HCT116 (cell line): ENCODE measurements at regions not wholly inside any gene's neighbourhood (a gene's known extent, or its start where the extent isn't known, plus 50 kb on each side); places are given as distances from the start of the nearest gene placed in this dataset.

Source experiments
- ATAC-seq: fragments of 200-7000 bp; cut with Tn5 transposase; 2 replicates; pipeline ENCODE4 v1.9.1; 2020; ENCODE audit warnings: mild to moderate bottlenecking, moderate library complexity
- BruUV-seq: library from RNA; stranded (reverse); fragments of 400-500 nt; replicated peaks from 2 replicates; lab custom pipeline; 2021; lab: Mats Ljungman, UMichigan
- CTCF ChIA-PET: fragments of 300-600 bp; sonication (Branson Sonifier 250); formaldehyde crosslinking; loops from one replicate; lab custom pipeline; 2021; ENCODE audit warnings: antibody characterized with exemption; lab: Charles Lee
- POLR2A ChIA-PET: fragments of 300-600, 350-600 bp; sonication (Branson Sonifier 250); formaldehyde crosslinking; loops from one replicate; lab custom pipeline; 2021; ENCODE audit warnings: antibody characterized with exemption; lab: Charles Lee
- RAD21 ChIA-PET, 2 experiments: fragments of 300-600 bp; sonication (Branson Sonifier 250); formaldehyde crosslinking; loops; one replicate each; lab custom pipeline; 2023; ENCODE audit warnings: low total read pairs in 2 of 2; ENCODE audit not compliant: uncharacterized antibody in 2 of 2, unreplicated experiment in 2 of 2, low non-redundant PET in 1 of 2; lab: Charles Lee
- DNase-seq: peaks from one replicate; pipeline ENCODE4 v3.0.0-alpha.2; 2010; ENCODE audit warnings: low read depth, low spot score
- H2AFZ ChIP-seq: fragments of 200-600 bp; shearing (Covaris generic), sonication (generic); 2 replicates; pipeline ENCODE4 v1.6.1; 2017; ENCODE audit warnings: low read depth, mixed run types, mixed read lengths, antibody characterized with exemption, low read length; ENCODE audit not compliant: poor library complexity, severe bottlenecking
- H3K27ac ChIP-seq: 2 replicates; pipeline ENCODE4 v1.5.1; 2012; ENCODE audit warnings: low read depth, low read length
- H3K27me3 ChIP-seq: fragments of 200-600 bp; sonication (generic); 2 replicates; pipeline ENCODE4 v1.6.1; 2016; ENCODE audit warnings: mixed run types, low read length, mixed read lengths; ENCODE audit not compliant: insufficient read depth
- H3K36me3 ChIP-seq, 2 experiments: fragments of 200-500 bp in 1 of 2; fragments of 200-600 bp in 1 of 2; sonication (Bioruptor generic) in 1 of 2; sonication (generic) in 1 of 2; 2 replicates each; pipeline versions ENCODE4 v1.5.1 to v1.6.1; 2014 to 2016; ENCODE audit warnings: low read length in 2 of 2, inconsistent platforms in 1 of 2, mixed read lengths in 1 of 2, mixed run types in 1 of 2; ENCODE audit not compliant: insufficient read depth in 2 of 2, control insufficient read depth in 1 of 2
- H3K4me1 ChIP-seq, 2 experiments: fragments of 200-600 bp in 1 of 2; sonication (generic) in 1 of 2; 2 replicates each; pipeline versions ENCODE4 v1.5.1 to v1.6.1; 2012 to 2017; ENCODE audit warnings: low read length in 2 of 2, inconsistent platforms in 1 of 2, mild to moderate bottlenecking in 1 of 2, mixed read lengths in 1 of 2, mixed run types in 1 of 2, moderate library complexity in 1 of 2; ENCODE audit not compliant: insufficient read depth in 2 of 2, control insufficient read depth in 1 of 2
- H3K4me2 ChIP-seq: fragments of 200-600 bp; sonication (generic); 2 replicates; pipeline ENCODE4 v1.6.1; 2017; ENCODE audit warnings: mixed run types, low read length, mixed read lengths
- H3K4me3 ChIP-seq, 2 experiments: fragments of 200-600 bp in 1 of 2; sonication (generic) in 1 of 2; replicated peaks in 1 of 2; 2 replicates each; pipeline ENCODE4 v1.5.1; 2011 to 2016; ENCODE audit warnings: low read length in 2 of 2, control low read depth in 1 of 2, low read depth in 1 of 2, mild to moderate bottlenecking in 1 of 2, mixed read lengths in 1 of 2, mixed run types in 1 of 2
- H3K79me2 ChIP-seq: fragments of 200-600 bp; sonication (generic); 2 replicates; pipeline ENCODE4 v1.6.1; 2017; ENCODE audit warnings: mild to moderate bottlenecking, mixed run types, low read length, moderate library complexity, mixed read lengths; ENCODE audit not compliant: insufficient read depth
- H3K9ac ChIP-seq: fragments of 200-600 bp; sonication (generic); 2 replicates; pipeline ENCODE4 v1.6.1; 2016; ENCODE audit warnings: low read length, mixed read lengths
- H3K9me2 ChIP-seq: fragments of 200-600 bp; sonication (generic), shearing (Covaris generic); 2 replicates; pipeline ENCODE4 v1.6.1; 2017; ENCODE audit warnings: mixed run types, mild to moderate bottlenecking, moderate library complexity; ENCODE audit not compliant: insufficient read depth
- H3K9me3 ChIP-seq, 2 experiments: fragments of 200-500 bp in 1 of 2; fragments of 200-600 bp in 1 of 2; sonication (Bioruptor generic) in 1 of 2; sonication (generic) in 1 of 2; 2 replicates each; pipeline ENCODE4 v1.6.1; 2014 to 2017; ENCODE audit warnings: low read length in 2 of 2, mixed read lengths in 2 of 2, inconsistent platforms in 1 of 2, low read depth in 1 of 2, mild to moderate bottlenecking in 1 of 2, mixed run types in 1 of 2, moderate library complexity in 1 of 2; ENCODE audit not compliant: control insufficient read depth in 1 of 2, insufficient read depth in 1 of 2
- H4K20me1 ChIP-seq: fragments of 200-600 bp; sonication (generic), shearing (Covaris generic); 2 replicates; pipeline ENCODE4 v1.6.1; 2017; ENCODE audit warnings: mixed run types, mild to moderate bottlenecking, moderate library complexity; ENCODE audit not compliant: insufficient read depth
- EGR1 ChIP-seq: IDR thresholded peaks from 2 replicates; pipeline ENCODE4 v1.6.1; 2012; ENCODE audit warnings: low read depth
- FOSL1 ChIP-seq: IDR thresholded peaks from 2 replicates; pipeline ENCODE4 v1.6.1; 2012; ENCODE audit warnings: low read depth
- JUND ChIP-seq: IDR thresholded peaks from 2 replicates; pipeline ENCODE4 v1.6.1; 2012
- POLR2A ChIP-seq: IDR thresholded peaks from 2 replicates; pipeline ENCODE4 v1.7.0; 2011; ENCODE audit warnings: borderline replicate concordance; ENCODE audit not compliant: insufficient read depth, insufficient read length; ENCODE audit errors: extremely low read depth
- POLR2AphosphoS5 ChIP-seq: IDR thresholded peaks from 2 replicates; pipeline ENCODE4 v1.6.1; 2011; ENCODE audit warnings: mild to moderate bottlenecking, low read depth, low read length, moderate library complexity
- RAD21 ChIP-seq: IDR thresholded peaks from 2 replicates; pipeline ENCODE4 v1.6.1; 2012; ENCODE audit warnings: low read depth, mild to moderate bottlenecking
- SIN3A ChIP-seq: IDR thresholded peaks from 2 replicates; pipeline ENCODE4 v1.6.1; 2012; ENCODE audit warnings: low read depth
- SP1 ChIP-seq: IDR thresholded peaks from 2 replicates; pipeline ENCODE4 v1.6.1; 2012; ENCODE audit warnings: low read depth
- YY1 ChIP-seq: IDR thresholded peaks from 2 replicates; pipeline ENCODE4 v1.6.1; 2011; ENCODE audit warnings: low read length, low read depth, moderate library complexity, mild to moderate bottlenecking; ENCODE audit not compliant: insufficient replicate concordance; ENCODE audit errors: extremely low read depth
- ZFX ChIP-seq: fragments of 450-650 bp; IDR thresholded peaks from 2 replicates; pipeline ENCODE4 v1.6.1; 2017
- ZNF274 ChIP-seq: fragments of 200-500 bp; sonication (Bioruptor generic); IDR thresholded peaks from 2 replicates; pipeline ENCODE4 v1.6.1; 2014; ENCODE audit warnings: mild to moderate bottlenecking, low read depth, low read length, inconsistent platforms
- intact Hi-C: fragments of 100-400 bp; cut with micrococcal nuclease; formaldehyde crosslinking; loops from 2 replicates; pipeline ENCODE4 v1.10.0; 2022
- TF ChIP-seq, protein P1 (sequence below): IDR thresholded peaks from 2 replicates; pipeline ENCODE4 v1.6.1; 2012

DNA sequence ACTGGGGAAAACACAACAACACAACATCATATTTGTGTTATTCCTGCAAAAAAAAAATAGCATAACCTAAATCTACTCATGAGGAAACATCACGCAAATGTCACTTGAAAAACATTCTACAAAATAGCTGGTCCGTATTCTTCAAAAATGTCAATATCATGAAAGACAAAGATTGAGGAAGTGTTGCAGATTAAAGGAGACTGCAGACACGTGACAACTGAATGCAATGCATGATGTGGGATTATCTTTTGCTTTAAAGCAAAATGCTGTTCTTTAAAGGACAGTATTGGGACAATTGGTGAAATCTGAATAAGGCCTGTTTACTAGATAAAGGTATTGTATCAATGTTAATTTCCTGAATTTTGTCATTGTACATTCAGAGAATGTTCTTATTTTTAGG, 157.7 kb downstream of the SMIM20 start:
- DNase-seq: no peak
- Histone ChIP-seq H2AFZ (no peak overlapping the region), H3K27ac (no peak overlapping the region), H3K4me2 (no peak overlapping the region), H3K36me3 (no peaks in the 10 kb centered on the region), H3K27me3 (no peaks in the 10 kb centered on the region), H3K9me2 (no peaks in the 10 kb centered on the region), H4K20me1 (no peaks in the 10 kb centered on the region), H3K4me3 (no peak overlapping the region), H3K4me1 (peaks cover 0 to 17% of the 10 kb centered on the region in 2 experiments; a peak in 1 of 4 replicates), H3K9me3 (no peaks in the 10 kb centered on the region), H3K79me2 (no peaks in the 10 kb centered on the region), H3K9ac (no peak overlapping the region)
- CTCF ChIA-PET: no interaction called here
- RAD21 ChIA-PET: no interaction called here
- ATAC-seq: no peak
- no TSS peak for BruUV-seq
- POLR2A ChIA-PET: no interaction called here
- TF ChIP-seq FOSL1 (no peak), ZFX (no peak), YY1 (no peak), JUND (no peak), SIN3A (no peak), RAD21 (no peak), EGR1 (no peak)
- TF ChIP-seq, protein P1, sequence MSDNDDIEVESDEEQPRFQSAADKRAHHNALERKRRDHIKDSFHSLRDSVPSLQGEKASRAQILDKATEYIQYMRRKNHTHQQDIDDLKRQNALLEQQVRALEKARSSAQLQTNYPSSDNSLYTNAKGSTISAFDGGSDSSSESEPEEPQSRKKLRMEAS: no peak
- intact Hi-C loops: no loop called here

DNA sequence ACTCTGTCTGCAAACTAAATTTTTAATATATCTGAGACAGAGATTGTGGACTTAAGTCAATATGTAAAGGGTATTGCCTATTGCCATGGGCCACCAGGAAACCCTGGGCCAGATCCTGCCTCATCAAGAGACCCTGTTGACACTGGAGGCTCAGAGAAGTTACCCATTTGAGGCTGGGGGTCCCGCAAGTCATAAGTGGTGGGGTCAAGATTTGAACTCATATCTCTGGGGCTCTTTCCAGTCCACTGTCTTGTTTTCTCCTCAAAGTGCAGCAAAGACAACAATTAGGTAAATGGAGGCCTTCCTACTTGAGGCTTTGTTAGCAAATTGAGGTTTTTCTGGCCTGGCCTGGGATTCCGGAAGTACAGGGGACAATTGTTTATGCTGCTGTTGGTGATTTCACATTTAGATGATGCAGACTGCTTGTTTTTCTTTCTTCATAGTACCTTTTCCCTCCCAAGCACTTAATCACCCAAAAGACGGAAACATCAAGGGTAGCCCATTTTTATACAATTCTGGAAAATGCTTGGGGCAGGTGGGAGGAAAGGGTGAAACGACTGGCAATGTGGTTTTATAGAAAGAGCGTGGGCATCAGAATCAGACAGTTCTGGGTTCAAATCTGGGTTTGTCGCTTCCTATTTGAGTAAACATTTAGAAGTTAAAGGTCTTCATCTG, 160.0 kb downstream of the SMIM20 start:
- Histone ChIP-seq H3K4me2 (no peak overlapping the region), H3K27me3 (no peaks in the 10 kb centered on the region), H3K79me2 (no peaks in the 10 kb centered on the region), H3K4me3 (no peak overlapping the region), H4K20me1 (no peaks in the 10 kb centered on the region), H3K9me3 (no peaks in the 10 kb centered on the region), H3K36me3 (no peaks in the 10 kb centered on the region), H3K27ac (no peak overlapping the region), H3K9me2 (no peaks in the 10 kb centered on the region), H3K9ac (no peak overlapping the region), H2AFZ (no peak overlapping the region), H3K4me1 (peaks cover 0 to 18% of the 10 kb centered on the region in 2 experiments; a peak in 1 of 4 replicates)
- ChIA-PET RAD21 (no interaction called here), CTCF (interaction anchor here (1.7 kb wide), 1 partner anchor 8 kb away, joined by 6 read pairs; no protein-coding TSS in a partner anchor), POLR2A (no interaction called here)
- no peak for ATAC-seq
- no peak for DNase-seq
- no peak for TF ChIP-seq FOSL1
- no peak for TF ChIP-seq POLR2A
- TF ChIP-seq, protein P1: no peak
- TF ChIP-seq JUND: no peak
- TF ChIP-seq ZNF274: no peak
- TF ChIP-seq POLR2AphosphoS5: no peak
- no peak for TF ChIP-seq SP1
- intact Hi-C loops: no loop called here
- no TSS peak for BruUV-seq
